ENCODE measurements at regions not wholly inside any gene's neighbourhood (a gene's known extent, or its start where the extent isn't known, plus 50 kb on each side); places are given as distances from the start of the nearest gene placed in this dataset.
"Not testable (repeated sequence)": the region's sequence is repeated elsewhere in the genome, so short reads cannot be mapped to it uniquely, and the experiment has no call there.

GRCh38 chr7:94321138-94321537 is 73.6 kb upstream of the COL1A2 start:
- H2BK15ac ChIP-seq (ENCODE audit: low read length); H3K18ac ChIP-seq (ENCODE audit: extremely low read depth, low read length); H3K9ac ChIP-seq (replicated peaks in 1 of 4; ENCODE audit: extremely low read depth in 1 of 4, low read depth in 3 of 4, low read length in 3 of 4); H3K36me3 ChIP-seq (ENCODE audit: control insufficient read depth in 2 of 4, insufficient read depth in 4 of 4, low read length in 3 of 4); H3K4ac ChIP-seq (replicated peaks; ENCODE audit: insufficient read length, low read depth, low read length); H2AK5ac ChIP-seq (ENCODE audit: low read depth, low read length); H3K14ac ChIP-seq (ENCODE audit: insufficient read length); H3K23me2 ChIP-seq (ENCODE audit: low read depth, low read length); H3K79me2 ChIP-seq (ENCODE audit: control insufficient read depth in 1 of 2, insufficient read depth in 2 of 2, low read length in 2 of 2); H2BK12ac ChIP-seq (ENCODE audit: low read depth, low read length); H3K23ac ChIP-seq (ENCODE audit: insufficient read length); CTCF ChIA-PET (ENCODE audit: partially characterized antibody); H3K27me3 ChIP-seq (replicated peaks in 1 of 4; ENCODE audit: control insufficient read depth in 3 of 4, extremely low read depth in 1 of 4, insufficient read depth in 3 of 4, low read length in 3 of 4); FAIRE-seq; H3K4me3 ChIP-seq (ENCODE audit: extremely low read depth in 1 of 4, insufficient read depth in 2 of 4, low read depth in 3 of 4, low read length in 4 of 4); H4K20me1 ChIP-seq (replicated peaks in 1 of 2; ENCODE audit: control insufficient read depth in 1 of 2, insufficient read depth in 2 of 2, low read length in 2 of 2); H4K91ac ChIP-seq (replicated peaks; ENCODE audit: insufficient read length, low read length); H3K4me2 ChIP-seq (ENCODE audit: insufficient read depth in 1 of 2, low read depth in 2 of 2, low read length in 2 of 2); DNase-seq (ENCODE audit: low read depth in 1 of 2, low spot score in 2 of 2); H2BK20ac ChIP-seq (ENCODE audit: low read length); H3K56ac ChIP-seq (replicated peaks; ENCODE audit: insufficient read length, low read depth, low read length); H2BK5ac ChIP-seq (ENCODE audit: low read depth, low read length); POLR2A ChIA-PET (ENCODE audit: partially characterized antibody); H3K27ac ChIP-seq (ENCODE audit: low read depth, low read length); H4K5ac ChIP-seq (ENCODE audit: insufficient read length, low read depth, low read length); H4K8ac ChIP-seq (ENCODE audit: extremely low read depth, insufficient read depth, low read length); H3K4me1 ChIP-seq (replicated peaks in 1 of 4; ENCODE audit: control insufficient read depth in 3 of 4, insufficient read depth in 4 of 4, low read length in 3 of 4); H2AFZ ChIP-seq (ENCODE audit: low read length); H2BK120ac ChIP-seq (replicated peaks; ENCODE audit: low read depth, low read length); H3K79me1 ChIP-seq (ENCODE audit: low read depth, low read length): not testable (repeated sequence)
- 100% methylated on average over 1 of the region's 1 CpG; no CpG with 5 or more reads in 1 of the 2 experiments for WGBS, 2 experiments (ENCODE audit: extremely low coverage in 1 of 2, insufficient coverage in 1 of 2, insufficient read length in 1 of 2, insufficient replicate concordance in 2 of 2, low coverage in 1 of 2, low lambda C conversion rate in 2 of 2, missing lambda C conversion rate in 1 of 2)
- H3K9me3 ChIP-seq (ENCODE audit: insufficient read depth in 2 of 2, low read depth in 1 of 2, low read length in 1 of 2) = peaks cover 6 to 16% of the 10 kb centered on the region in 2 experiments; a peak in 3 of 4 replicates

Data from H1 (cell line).